Vagina (tissue), 2 donors: ENCODE measurements at regions not wholly inside any gene's neighbourhood (a gene's known extent, or its start where the extent isn't known, plus 50 kb on each side); places are given as distances from the start of the nearest gene placed in this dataset.

Experiments used
- POLR2AphosphoS5 ChIP-seq, 2 donors: sonication (generic); formaldehyde crosslinking; IDR thresholded peaks; one replicate each; pipeline ENCODE4 v1.9.0; 2017; ENCODE audit warnings: antibody characterized with exemption in 2 of 2, mild to moderate bottlenecking in 2 of 2, low read depth in 1 of 2; ENCODE audit not compliant: insufficient read depth in 1 of 2
- TF ChIP-seq, protein P1 (sequence below), 3 experiments: fragments of 450-650 bp in 2 of 3; fragments of 200-600 bp in 1 of 3; sonication (generic) in 1 of 3; IDR thresholded peaks; one replicate each; pipeline ENCODE4 v1.5.1; 2017 to 2019; ENCODE audit warnings: antibody characterized with exemption in 3 of 3, mild to moderate bottlenecking in 2 of 3, moderate library complexity in 2 of 3

DNA sequence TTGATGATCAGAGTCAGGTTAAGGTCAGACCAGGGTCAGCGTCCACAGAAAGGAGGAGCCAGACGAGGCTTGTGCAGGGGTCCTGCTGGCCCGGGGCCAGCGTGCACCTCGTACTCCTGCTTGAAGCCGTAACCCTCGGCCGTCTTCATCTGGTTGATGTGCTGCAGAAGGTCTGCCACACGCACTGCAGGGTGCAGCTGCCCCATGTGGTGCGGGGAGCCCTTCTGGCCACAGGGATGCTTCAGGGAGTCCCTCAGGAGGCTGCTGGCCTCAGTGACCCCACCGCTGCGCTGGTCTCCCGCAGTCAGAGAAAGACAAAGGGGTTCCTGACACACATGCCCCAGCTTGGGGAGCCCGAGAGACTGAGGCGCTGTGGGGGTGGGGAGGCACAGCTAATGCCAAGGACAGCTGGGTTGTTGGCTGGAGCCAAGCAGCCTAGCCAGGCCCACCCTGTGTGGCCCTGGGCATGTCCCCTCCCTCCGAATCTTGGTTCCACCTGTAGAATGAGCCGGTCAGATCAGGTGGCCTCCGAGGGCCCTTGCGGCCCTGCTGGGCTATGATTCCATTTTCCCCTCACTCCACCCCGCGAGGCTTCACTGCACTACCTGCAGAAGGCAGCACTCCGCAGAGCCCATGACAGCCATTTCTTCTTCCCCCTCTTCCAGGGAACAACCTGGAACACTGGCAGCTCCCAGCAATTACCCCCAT is 251.9 kb downstream of the PTPRU start:
- TF ChIP-seq POLR2AphosphoS5 (IDR thresholded peaks at IDR 0.05; ENCODE audit: insufficient read depth in 1 of 2, low read depth in 1 of 2): no peak
- TF ChIP-seq, protein P1, sequence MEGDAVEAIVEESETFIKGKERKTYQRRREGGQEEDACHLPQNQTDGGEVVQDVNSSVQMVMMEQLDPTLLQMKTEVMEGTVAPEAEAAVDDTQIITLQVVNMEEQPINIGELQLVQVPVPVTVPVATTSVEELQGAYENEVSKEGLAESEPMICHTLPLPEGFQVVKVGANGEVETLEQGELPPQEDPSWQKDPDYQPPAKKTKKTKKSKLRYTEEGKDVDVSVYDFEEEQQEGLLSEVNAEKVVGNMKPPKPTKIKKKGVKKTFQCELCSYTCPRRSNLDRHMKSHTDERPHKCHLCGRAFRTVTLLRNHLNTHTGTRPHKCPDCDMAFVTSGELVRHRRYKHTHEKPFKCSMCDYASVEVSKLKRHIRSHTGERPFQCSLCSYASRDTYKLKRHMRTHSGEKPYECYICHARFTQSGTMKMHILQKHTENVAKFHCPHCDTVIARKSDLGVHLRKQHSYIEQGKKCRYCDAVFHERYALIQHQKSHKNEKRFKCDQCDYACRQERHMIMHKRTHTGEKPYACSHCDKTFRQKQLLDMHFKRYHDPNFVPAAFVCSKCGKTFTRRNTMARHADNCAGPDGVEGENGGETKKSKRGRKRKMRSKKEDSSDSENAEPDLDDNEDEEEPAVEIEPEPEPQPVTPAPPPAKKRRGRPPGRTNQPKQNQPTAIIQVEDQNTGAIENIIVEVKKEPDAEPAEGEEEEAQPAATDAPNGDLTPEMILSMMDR (IDR thresholded peaks at IDR 0.05): no peak
